Suprapubic skin (tissue), 4 donors: ENCODE measurements at regions not wholly inside any gene's neighbourhood (a gene's known extent, or its start where the extent isn't known, plus 50 kb on each side); places are given as distances from the start of the nearest gene placed in this dataset.

Source experiments
- DNase-seq, 2 donors: peaks; one replicate each; pipeline ENCODE4 v3.0.0-alpha.2; 2019; ENCODE audit warnings: low spot score in 2 of 2
- H3K27ac ChIP-seq: fragments of 200-600 bp; sonication (generic); one replicate; pipeline ENCODE4 v1.5.1; 2019
- H3K27me3 ChIP-seq: fragments of 200-600 bp; sonication (generic); one replicate; pipeline ENCODE4 v1.5.1; 2019
- H3K36me3 ChIP-seq: fragments of 200-600 bp; sonication (generic); one replicate; pipeline ENCODE4 v1.5.1; 2019
- H3K4me1 ChIP-seq: fragments of 200-600 bp; sonication (generic); one replicate; pipeline ENCODE4 v1.5.1; 2019
- H3K4me3 ChIP-seq: fragments of 200-600 bp; sonication (generic); one replicate; pipeline ENCODE4 v1.5.1; 2019; ENCODE audit warnings: mild to moderate bottlenecking
- H3K9me3 ChIP-seq: fragments of 200-600 bp; sonication (generic); one replicate; pipeline ENCODE4 v1.5.1; 2019
- EP300 ChIP-seq: sonication (generic); formaldehyde crosslinking; IDR thresholded peaks from one replicate; pipeline ENCODE4 v1.6.1; 2017; ENCODE audit warnings: antibody characterized with exemption
- POLR2A ChIP-seq, 2 donors: fragments of 450-650 bp; IDR thresholded peaks; one replicate each; pipeline ENCODE4 v1.6.1; 2017; ENCODE audit warnings: antibody characterized with exemption in 2 of 2, mild to moderate bottlenecking in 2 of 2, moderate library complexity in 2 of 2
- POLR2AphosphoS5 ChIP-seq, 3 donors: sonication (generic); formaldehyde crosslinking; IDR thresholded peaks; one replicate each; pipeline ENCODE4 v1.6.1; 2017; ENCODE audit warnings: antibody characterized with exemption in 3 of 3
- WGBS: methylation state at CpG from one replicate; pipeline ENCODE4 v1.1.5; 2018; 5-methylcytosine and 5-hydroxymethylcytosine counted together
- TF ChIP-seq, protein P1 (sequence below), 2 donors: fragments of 200-600 bp in 1 of 2; fragments of 450-650 bp in 1 of 2; sonication (generic) in 1 of 2; IDR thresholded peaks; one replicate each; pipeline ENCODE4 v1.5.1; 2016 to 2019; ENCODE audit warnings: antibody characterized with exemption in 2 of 2, mild to moderate bottlenecking in 1 of 2, moderate library complexity in 1 of 2

DNA sequence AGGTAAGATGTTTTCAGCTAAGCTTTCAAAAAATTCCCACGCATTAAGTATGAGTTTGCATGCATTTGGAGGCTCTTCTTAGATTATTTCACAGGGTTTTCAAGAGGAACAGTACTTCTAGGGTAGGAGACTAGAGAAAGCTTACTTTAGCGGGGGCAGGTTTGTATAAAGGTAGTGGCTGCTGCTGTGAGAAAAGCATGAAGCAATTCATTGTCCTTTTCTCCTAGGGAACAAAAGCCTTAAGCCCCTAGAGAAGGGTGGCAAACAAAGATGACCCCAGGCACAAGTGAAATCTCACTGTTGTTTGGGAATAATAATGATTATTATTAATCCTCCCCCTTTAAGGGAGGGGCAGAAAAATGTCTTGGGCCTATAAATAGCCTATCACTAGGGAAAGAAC, 310.7 kb downstream of the DIPK2A start:
- WGBS = 88% methylated on average over 2 of the region's 2 CpGs
- Histone ChIP-seq H3K36me3 (no peaks in the 10 kb centered on the region), H3K9me3 (no peaks in the 10 kb centered on the region), H3K27me3 (no peaks in the 10 kb centered on the region), H3K27ac (no peak overlapping the region), H3K4me3 (no peak overlapping the region), H3K4me1 (no peaks in the 10 kb centered on the region)
- no peak for DNase-seq
- TF ChIP-seq EP300 (no peak), POLR2AphosphoS5 (IDR thresholded peaks at IDR 0.05) (no peak), POLR2A (IDR thresholded peaks at IDR 0.05) (no peak)
- TF ChIP-seq, protein P1, sequence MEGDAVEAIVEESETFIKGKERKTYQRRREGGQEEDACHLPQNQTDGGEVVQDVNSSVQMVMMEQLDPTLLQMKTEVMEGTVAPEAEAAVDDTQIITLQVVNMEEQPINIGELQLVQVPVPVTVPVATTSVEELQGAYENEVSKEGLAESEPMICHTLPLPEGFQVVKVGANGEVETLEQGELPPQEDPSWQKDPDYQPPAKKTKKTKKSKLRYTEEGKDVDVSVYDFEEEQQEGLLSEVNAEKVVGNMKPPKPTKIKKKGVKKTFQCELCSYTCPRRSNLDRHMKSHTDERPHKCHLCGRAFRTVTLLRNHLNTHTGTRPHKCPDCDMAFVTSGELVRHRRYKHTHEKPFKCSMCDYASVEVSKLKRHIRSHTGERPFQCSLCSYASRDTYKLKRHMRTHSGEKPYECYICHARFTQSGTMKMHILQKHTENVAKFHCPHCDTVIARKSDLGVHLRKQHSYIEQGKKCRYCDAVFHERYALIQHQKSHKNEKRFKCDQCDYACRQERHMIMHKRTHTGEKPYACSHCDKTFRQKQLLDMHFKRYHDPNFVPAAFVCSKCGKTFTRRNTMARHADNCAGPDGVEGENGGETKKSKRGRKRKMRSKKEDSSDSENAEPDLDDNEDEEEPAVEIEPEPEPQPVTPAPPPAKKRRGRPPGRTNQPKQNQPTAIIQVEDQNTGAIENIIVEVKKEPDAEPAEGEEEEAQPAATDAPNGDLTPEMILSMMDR (IDR thresholded peaks at IDR 0.05) = no peak

DNA sequence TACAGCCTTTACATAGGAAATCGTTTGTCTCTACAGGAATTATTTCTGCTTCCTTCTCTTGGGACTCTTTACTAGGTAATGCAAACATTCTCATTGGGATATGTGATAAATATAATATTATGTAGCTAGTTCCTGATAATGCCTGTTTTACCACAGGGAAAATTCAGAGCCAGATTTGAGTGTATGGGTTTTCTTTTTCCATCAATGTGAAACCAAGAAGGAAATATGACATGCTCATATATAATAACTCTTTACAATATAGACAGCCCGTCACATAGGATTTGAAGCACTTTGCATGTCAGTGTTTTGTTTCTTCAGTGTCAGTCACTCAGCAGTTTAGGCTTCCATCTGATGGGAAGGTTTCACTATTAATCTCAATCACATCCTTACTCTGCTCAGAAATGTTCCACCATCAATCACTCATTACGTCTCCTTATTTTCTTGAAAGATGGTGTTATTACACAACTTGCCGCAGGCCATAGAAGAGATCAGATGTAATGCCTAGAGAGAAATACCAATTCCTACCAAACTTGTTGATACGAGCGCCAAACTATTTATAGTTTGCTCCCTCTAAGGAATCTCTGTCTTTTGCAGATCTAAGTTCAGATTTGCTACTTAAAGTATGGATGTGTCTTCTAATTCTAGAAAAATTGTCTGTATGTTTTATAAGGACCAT, 314.8 kb downstream of the DIPK2A start:
- Histone ChIP-seq H3K27me3 (no peaks in the 10 kb centered on the region), H3K9me3 (no peaks in the 10 kb centered on the region), H3K4me1 (no peaks in the 10 kb centered on the region), H3K36me3 (no peaks in the 10 kb centered on the region), H3K27ac (no peak overlapping the region), H3K4me3 (no peak overlapping the region)
- WGBS = 47% methylated on average over 6 of the region's 6 CpGs
- DNase-seq = no peak
- TF ChIP-seq, protein P1 (IDR thresholded peaks at IDR 0.05) = no peak
- TF ChIP-seq POLR2AphosphoS5 (IDR thresholded peaks at IDR 0.05) = no peak
- no peak for TF ChIP-seq EP300
- no peak for TF ChIP-seq POLR2A (IDR thresholded peaks at IDR 0.05)

DNA sequence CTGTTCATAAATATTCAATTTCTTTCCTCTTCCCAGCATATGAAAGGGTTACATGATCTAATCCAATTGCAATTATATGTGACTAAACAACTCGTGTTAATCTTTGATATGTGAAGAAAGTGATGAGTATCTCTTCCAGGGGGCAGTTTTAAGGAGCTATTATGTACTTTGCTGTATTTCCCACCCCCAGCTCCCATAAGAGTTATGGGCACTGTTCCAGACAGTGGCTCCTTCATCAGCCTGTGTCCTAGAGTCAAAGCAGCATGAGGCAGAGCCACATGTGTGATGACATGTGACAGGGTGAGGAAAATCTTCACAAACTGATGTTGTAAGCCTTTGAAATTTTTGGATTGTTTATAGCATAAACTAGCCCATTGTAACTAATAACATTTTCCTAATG, 315.4 kb downstream of the DIPK2A start:
- Histone ChIP-seq H3K27ac (no peak overlapping the region), H3K36me3 (no peaks in the 10 kb centered on the region), H3K4me3 (no peak overlapping the region), H3K9me3 (no peaks in the 10 kb centered on the region), H3K4me1 (no peaks in the 10 kb centered on the region), H3K27me3 (no peaks in the 10 kb centered on the region)
- WGBS = 13% methylated on average over 1 of the region's 1 CpG
- no peak for DNase-seq
- TF ChIP-seq, protein P1 (IDR thresholded peaks at IDR 0.05) = no peak
- no peak for TF ChIP-seq EP300
- TF ChIP-seq POLR2AphosphoS5 (IDR thresholded peaks at IDR 0.05) = no peak
- TF ChIP-seq POLR2A (IDR thresholded peaks at IDR 0.05) = no peak

DNA sequence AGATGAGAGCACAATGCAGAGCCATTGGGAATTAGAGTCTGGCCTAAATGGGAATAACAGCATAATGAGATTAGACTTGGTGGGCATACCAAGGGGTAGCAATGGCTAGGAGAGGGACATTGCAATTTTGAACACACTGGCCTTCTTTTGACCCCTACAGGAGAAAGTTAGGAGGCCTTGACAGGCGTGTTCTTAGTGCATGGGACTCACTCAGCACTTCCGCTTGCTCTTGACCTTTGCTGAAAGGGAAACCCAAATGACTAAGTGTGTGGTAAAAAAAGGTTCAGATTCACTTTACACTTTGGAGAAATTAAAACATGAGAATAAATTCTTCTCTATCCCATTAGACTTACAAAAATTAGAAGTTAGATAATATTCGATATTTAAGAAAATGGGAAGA, 317.4 kb downstream of the DIPK2A start:
- no peak for DNase-seq
- H3K36me3 ChIP-seq = no peaks in the 10 kb centered on the region
- H3K9me3 ChIP-seq = no peaks in the 10 kb centered on the region
- WGBS = 88% methylated on average over 3 of the region's 3 CpGs
- no peak overlapping the region for H3K27ac ChIP-seq
- no peaks in the 10 kb centered on the region for H3K27me3 ChIP-seq
- no peaks in the 10 kb centered on the region for H3K4me1 ChIP-seq
- no peak overlapping the region for H3K4me3 ChIP-seq
- no peak for TF ChIP-seq POLR2A (IDR thresholded peaks at IDR 0.05)
- TF ChIP-seq POLR2AphosphoS5 (IDR thresholded peaks at IDR 0.05) = no peak
- TF ChIP-seq, protein P1 (IDR thresholded peaks at IDR 0.05) = no peak
- no peak for TF ChIP-seq EP300

DNA sequence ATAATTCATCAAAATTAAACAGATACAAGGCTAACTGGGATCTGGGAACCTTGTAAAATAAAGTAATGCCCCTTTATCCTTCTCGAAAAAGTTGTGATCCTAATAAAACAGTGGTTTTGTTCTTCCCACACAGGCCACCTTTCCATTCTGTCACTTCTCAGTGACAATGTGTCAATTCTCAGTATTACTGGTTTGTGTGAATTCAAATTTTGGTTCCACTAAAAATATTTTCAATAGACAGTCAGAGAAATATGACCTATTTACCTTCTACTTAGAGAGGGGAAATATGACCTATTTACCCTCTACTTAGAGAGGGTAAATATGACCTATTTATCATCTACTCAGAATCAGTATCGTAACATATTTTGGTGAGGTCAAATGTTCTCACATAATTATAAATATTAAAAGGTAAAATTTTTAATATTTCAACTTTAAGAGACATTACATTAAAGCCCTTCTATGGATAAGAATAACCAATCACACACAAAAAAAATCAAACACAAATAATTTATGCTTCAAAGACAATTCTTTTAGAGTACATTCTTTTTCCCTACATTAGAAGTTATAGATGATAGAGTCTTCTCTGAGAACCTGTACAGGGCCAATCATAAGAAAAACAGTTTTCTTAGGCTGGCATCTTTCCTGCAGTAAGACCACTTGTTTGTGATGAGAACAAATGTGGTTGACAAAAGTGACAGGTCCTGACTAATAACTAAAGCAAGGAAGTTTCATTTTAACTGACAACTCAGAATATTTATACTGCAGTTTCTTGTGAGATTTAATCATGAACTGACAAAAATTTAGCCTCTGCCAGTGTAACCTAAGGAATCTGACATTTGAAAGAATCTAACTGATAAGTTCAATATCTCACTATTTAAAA, 323.3 kb downstream of the DIPK2A start:
- WGBS = 89% methylated on average over 2 of the region's 2 CpGs
- Histone ChIP-seq H3K4me1 (no peaks in the 10 kb centered on the region), H3K27ac (no peak overlapping the region), H3K36me3 (no peaks in the 10 kb centered on the region), H3K9me3 (no peaks in the 10 kb centered on the region), H3K27me3 (no peaks in the 10 kb centered on the region), H3K4me3 (no peak overlapping the region)
- no peak for DNase-seq
- TF ChIP-seq POLR2A (IDR thresholded peaks at IDR 0.05) (no peak), POLR2AphosphoS5 (IDR thresholded peaks at IDR 0.05) (no peak), EP300 (no peak)
- TF ChIP-seq, protein P1 (IDR thresholded peaks at IDR 0.05) = no peak
